Activated CD8-positive, alpha-beta memory T cell treated with anti-CD3 and anti-CD28 coated beads, Interleukin-2, amount 50 U/mL, for 24 hours (primary cell): ENCODE measurements at regions not wholly inside any gene's neighbourhood (a gene's known extent, or its start where the extent isn't known, plus 50 kb on each side); places are given as distances from the start of the nearest gene placed in this dataset.
"Not testable (repeated sequence)": the region's sequence is repeated elsewhere in the genome, so short reads cannot be mapped to it uniquely, and the experiment has no call there.

Experiments used
- DNase-seq: peaks from one replicate; pipeline ENCODE4 v3.0.0-alpha.2; 2020; ENCODE audit errors: extremely low read depth

- no peak for DNase-seq
Measured at GRCh38 chr2:198916548-198917080, 541.1 kb downstream of the SATB2 start.

GRCh38 chr2:198913394-198914152, 544.2 kb downstream of the SATB2 start:
- no peak for DNase-seq

- DNase-seq = no peak
Measured at GRCh38 chr2:198909525-198910267, 548.0 kb downstream of the SATB2 start.

GRCh38 chr2:198905881-198906612, 551.7 kb downstream of the SATB2 start:
- no peak for DNase-seq

GRCh38 chr2:198901894-198902293, 555.8 kb downstream of the SATB2 start:
- no peak for DNase-seq

- DNase-seq = no peak
Measured at GRCh38 chr2:198900141-198900540, 557.6 kb downstream of the SATB2 start.

GRCh38 chr2:198890490-198890889, 567.2 kb downstream of the SATB2 start:
- DNase-seq = no peak

- DNase-seq = no peak
Measured at GRCh38 chr2:198883604-198884003, 574.1 kb downstream of the SATB2 start.

GRCh38 chr2:198880986-198881385, 576.8 kb downstream of the SATB2 start:
- DNase-seq = no peak

GRCh38 chr2:198880421-198880820, 577.3 kb downstream of the SATB2 start:
- no peak for DNase-seq

- DNase-seq = no peak
Measured at GRCh38 chr2:198874472-198874858, 583.3 kb downstream of the SATB2 start.

- DNase-seq = no peak
Measured at GRCh38 chr2:198873503-198874471, 584.0 kb downstream of the SATB2 start.

- DNase-seq = no peak
Measured at GRCh38 chr2:198863655-198864054, 594.1 kb downstream of the SATB2 start.

GRCh38 chr2:198861080-198861479, 596.7 kb downstream of the SATB2 start:
- DNase-seq = no peak

- DNase-seq = no peak
Measured at GRCh38 chr2:198857246-198857645, 600.5 kb downstream of the SATB2 start.

- DNase-seq = not testable (repeated sequence)
Measured at GRCh38 chr2:198855746-198856145, 602.0 kb downstream of the SATB2 start.

- no peak for DNase-seq
Measured at GRCh38 chr2:198852248-198852647, 605.5 kb downstream of the SATB2 start.

- DNase-seq = no peak
Measured at GRCh38 chr2:198825534-198825933, 632.2 kb downstream of the SATB2 start.

GRCh38 chr2:198817536-198817935, 640.2 kb downstream of the SATB2 start:
- DNase-seq = no peak

GRCh38 chr2:198815626-198816025, 642.1 kb downstream of the SATB2 start:
- no peak for DNase-seq

GRCh38 chr2:198811198-198811597, 646.5 kb downstream of the SATB2 start:
- no peak for DNase-seq
